Trophoblast cell (in vitro differentiated cells and primary cell): ENCODE measurements at regions not wholly inside any gene's neighbourhood (a gene's known extent, or its start where the extent isn't known, plus 50 kb on each side); places are given as distances from the start of the nearest gene placed in this dataset.
A peak's percentile ranks its signal among the peaks of the same experiment; 100 is the strongest.

Source experiments
- DNase-seq, 2 donors: peaks; one replicate each; pipeline ENCODE4 v3.0.0-alpha.2; 2016
- H2AFZ ChIP-seq: 2 replicates; pipeline ENCODE4 v1.6.1; 2013; ENCODE audit warnings: low read length, moderate library complexity, mild to moderate bottlenecking; ENCODE audit not compliant: insufficient read depth, poor library complexity
- H2AK5ac ChIP-seq: 2 replicates; pipeline ENCODE4 v1.6.1; 2013; ENCODE audit warnings: mild to moderate bottlenecking, low read length
- H2BK120ac ChIP-seq: 2 replicates; pipeline ENCODE4 v1.6.1; 2013; ENCODE audit warnings: low read length, mild to moderate bottlenecking, moderate library complexity; ENCODE audit not compliant: insufficient read depth, poor library complexity
- H2BK12ac ChIP-seq: 2 replicates; pipeline ENCODE4 v1.6.1; 2013; ENCODE audit warnings: mild to moderate bottlenecking, low read length, moderate library complexity
- H2BK5ac ChIP-seq: 2 replicates; pipeline ENCODE4 v1.6.1; 2013; ENCODE audit warnings: low read length, low read depth, moderate library complexity, mild to moderate bottlenecking; ENCODE audit not compliant: poor library complexity
- H3K14ac ChIP-seq: 2 replicates; pipeline ENCODE4 v1.6.1; 2013; ENCODE audit warnings: mild to moderate bottlenecking, low read length
- H3K18ac ChIP-seq: 2 replicates; pipeline ENCODE4 v1.6.1; 2013; ENCODE audit warnings: mild to moderate bottlenecking, low read length
- H3K23ac ChIP-seq: 2 replicates; pipeline ENCODE4 v1.6.1; 2013; ENCODE audit warnings: low read length
- H3K27ac ChIP-seq: 2 replicates; pipeline ENCODE4 v1.5.1; 2013; ENCODE audit warnings: low read depth, mild to moderate bottlenecking, inconsistent platforms, low read length, moderate library complexity
- H3K27me3 ChIP-seq: 2 replicates; pipeline ENCODE4 v1.6.1; 2013; ENCODE audit warnings: inconsistent platforms, mild to moderate bottlenecking, low read length, moderate library complexity; ENCODE audit not compliant: insufficient read depth
- H3K36me3 ChIP-seq, 2 experiments: 1 replicate in 1 of 2; 2 replicates in 1 of 2; pipeline ENCODE4 v1.6.1; 2013; ENCODE audit warnings: low read length in 2 of 2, mild to moderate bottlenecking in 2 of 2, moderate library complexity in 1 of 2; ENCODE audit not compliant: insufficient read depth in 2 of 2, control insufficient read depth in 1 of 2
- H3K4ac ChIP-seq: 2 replicates; pipeline ENCODE4 v1.6.1; 2013; ENCODE audit warnings: low read depth, mild to moderate bottlenecking, low read length, moderate library complexity
- H3K4me1 ChIP-seq, 2 experiments: 1 replicate in 1 of 2; 2 replicates in 1 of 2; pipeline ENCODE4 v1.6.1; 2013; ENCODE audit warnings: low read length in 2 of 2, mild to moderate bottlenecking in 2 of 2, moderate library complexity in 1 of 2; ENCODE audit not compliant: insufficient read depth in 2 of 2, control insufficient read depth in 1 of 2
- H3K4me2 ChIP-seq: 2 replicates; pipeline ENCODE4 v1.6.1; 2013; ENCODE audit warnings: inconsistent platforms, mild to moderate bottlenecking, low read length, moderate library complexity
- H3K4me3 ChIP-seq: 2 replicates; pipeline ENCODE4 v1.5.1; 2013; ENCODE audit warnings: mild to moderate bottlenecking, low read depth, low read length, inconsistent platforms
- H3K79me1 ChIP-seq: one replicate; pipeline ENCODE4 v1.6.1; 2013; ENCODE audit warnings: low read length
- H3K79me2 ChIP-seq: 2 replicates; pipeline ENCODE4 v1.6.1; 2013; ENCODE audit warnings: low read length, mild to moderate bottlenecking; ENCODE audit not compliant: control insufficient read depth, insufficient read depth, poor library complexity
- H3K9ac ChIP-seq: 2 replicates; pipeline ENCODE4 v1.6.1; 2013; ENCODE audit warnings: mild to moderate bottlenecking, low read length
- H3K9me3 ChIP-seq: 2 replicates; pipeline ENCODE4 v1.6.1; 2013; ENCODE audit warnings: low read depth, mild to moderate bottlenecking, control low read depth, inconsistent platforms, low read length; ENCODE audit not compliant: insufficient read depth
- H4K12ac ChIP-seq: 2 replicates; pipeline ENCODE4 v1.6.1; 2013; ENCODE audit warnings: low read depth, mild to moderate bottlenecking, low read length, moderate library complexity
- H4K8ac ChIP-seq: 2 replicates; pipeline ENCODE4 v1.6.1; 2013; ENCODE audit warnings: low read depth, mild to moderate bottlenecking, low read length, moderate library complexity
- H4K91ac ChIP-seq: one replicate; pipeline ENCODE4 v1.6.1; 2013; ENCODE audit warnings: low read depth, mild to moderate bottlenecking, low read length, moderate library complexity
- WGBS: extraction: QIAGEN DNeasy Blood & Tissue Kit; methylation state at CpG from one replicate; pipeline ENCODE4 v1.1.7; 2013; ENCODE audit warnings: missing lambda C conversion rate; ENCODE audit not compliant: insufficient read length, insufficient coverage; ENCODE audit errors: extremely low coverage; 5-methylcytosine and 5-hydroxymethylcytosine counted together

DNA sequence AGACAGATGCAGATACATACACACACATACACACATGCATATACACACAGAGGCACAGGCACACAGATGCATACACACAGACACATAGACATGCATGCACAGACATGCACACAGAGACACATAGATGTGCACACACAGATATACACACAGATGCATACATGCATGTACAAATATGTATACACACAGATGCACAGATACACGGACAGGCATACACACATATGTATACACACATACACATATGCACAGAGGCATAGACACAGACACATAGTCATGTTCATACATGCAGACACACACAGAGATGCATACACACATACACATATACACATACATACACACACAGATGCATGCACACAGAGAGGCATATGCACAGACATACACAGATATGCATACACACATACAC, 437.3 kb upstream of the SMIM21 start:
- Histone ChIP-seq H3K14ac (no peak overlapping the region), H2BK120ac (no peak overlapping the region)
- DNase-seq = no peak

DNA sequence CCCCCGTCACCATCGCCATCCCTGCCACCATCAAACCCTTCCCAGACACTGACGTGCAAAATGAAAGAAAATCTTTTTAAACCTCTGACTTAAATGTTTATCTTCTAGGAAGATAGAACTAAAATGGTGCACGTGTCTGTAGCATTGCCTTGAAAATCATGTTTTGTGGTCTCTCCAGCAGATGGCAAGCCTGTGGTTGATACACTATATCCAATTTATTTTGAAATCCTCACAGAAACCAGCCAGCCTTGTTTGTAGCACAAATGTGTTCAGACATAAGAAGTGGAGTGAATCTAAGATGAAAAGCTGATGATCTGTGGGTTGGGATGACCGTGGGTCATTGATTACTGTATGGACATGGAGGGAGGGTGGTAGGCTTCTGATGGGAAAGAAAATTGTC, 436.2 kb upstream of the SMIM21 start:
- no peak overlapping the region for H4K8ac ChIP-seq
- H3K4me3 ChIP-seq = no peak overlapping the region
- H3K9ac ChIP-seq = no peak overlapping the region
- no peaks in the 10 kb centered on the region for H3K4me1 ChIP-seq
- H3K79me1 ChIP-seq = peaks cover 4% of the 10 kb centered on the region
- DNase-seq = no peak
- H2BK12ac ChIP-seq = no peak overlapping the region
- no peak overlapping the region for H3K23ac ChIP-seq
- H2BK5ac ChIP-seq = no peak overlapping the region
- no peaks in the 10 kb centered on the region for H3K9me3 ChIP-seq
- H3K27ac ChIP-seq = no peak overlapping the region
- H3K4ac ChIP-seq = no peak overlapping the region
- no peaks in the 10 kb centered on the region for H3K79me2 ChIP-seq
- no peak overlapping the region for H2AK5ac ChIP-seq
- H4K12ac ChIP-seq = no peak overlapping the region
- H3K27me3 ChIP-seq = no peaks in the 10 kb centered on the region
- no peak overlapping the region for H4K91ac ChIP-seq
- H3K36me3 ChIP-seq = no peaks in the 10 kb centered on the region
- whole genome bisulfite sequencing = no CpG with 5 or more reads among the region's 5 CpGs
- no peak overlapping the region for H3K14ac ChIP-seq
- no peak overlapping the region for H3K4me2 ChIP-seq
- H3K18ac ChIP-seq = no peak overlapping the region
- H2AFZ ChIP-seq = no peak overlapping the region
- H2BK120ac ChIP-seq = no peak overlapping the region

More for the DNA sequence above, 437.3 kb upstream of the SMIM21 start:
- no peak overlapping the region for H2AK5ac ChIP-seq
- no peak overlapping the region for H4K8ac ChIP-seq
- no peak overlapping the region for H2BK5ac ChIP-seq
- H3K9ac ChIP-seq = no peak overlapping the region
- no peak overlapping the region for H3K27ac ChIP-seq
- H3K4me2 ChIP-seq = no peak overlapping the region
- no peak overlapping the region for H2BK12ac ChIP-seq
- WGBS = no CpG with 5 or more reads among the region's 1 CpG
- no peak overlapping the region for H2AFZ ChIP-seq
- H4K91ac ChIP-seq = no peak overlapping the region
- H3K23ac ChIP-seq = peak overlapping the region; percentile 37
- no peaks in the 10 kb centered on the region for H3K9me3 ChIP-seq
- no peak overlapping the region for H3K4ac ChIP-seq
- H3K79me1 ChIP-seq = peaks cover 4% of the 10 kb centered on the region
- no peaks in the 10 kb centered on the region for H3K36me3 ChIP-seq
- H3K18ac ChIP-seq = no peak overlapping the region
- H3K4me3 ChIP-seq = no peak overlapping the region
- no peaks in the 10 kb centered on the region for H3K27me3 ChIP-seq
- H3K79me2 ChIP-seq = no peaks in the 10 kb centered on the region
- H3K4me1 ChIP-seq = peaks cover under 1 to 2% of the 10 kb centered on the region in 2 experiments
- no peak overlapping the region for H4K12ac ChIP-seq

DNA sequence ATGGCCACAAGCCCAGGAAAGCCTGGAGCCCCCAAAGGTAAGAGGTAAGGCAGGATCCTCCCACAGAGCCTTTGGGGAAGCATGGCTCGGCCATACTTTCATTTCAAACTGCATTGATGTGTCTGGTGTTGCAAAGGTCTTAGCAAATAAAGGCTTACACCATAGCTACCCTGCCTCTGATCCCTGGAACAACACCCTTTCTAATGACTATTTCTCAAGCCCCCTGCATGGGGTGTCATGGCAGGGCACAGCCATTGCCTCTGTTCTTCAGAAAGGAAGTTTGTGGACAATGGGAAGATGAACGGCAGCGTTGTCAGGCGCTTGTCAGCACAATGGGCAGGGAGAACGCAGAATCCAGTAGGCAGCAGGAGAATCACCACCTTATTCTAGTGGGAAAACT, 435.0 kb upstream of the SMIM21 start:
- no peak overlapping the region for H3K14ac ChIP-seq
- H2AK5ac ChIP-seq = no peak overlapping the region
- no CpG with 5 or more reads among the region's 5 CpGs for WGBS
- no peak overlapping the region for H4K91ac ChIP-seq
- H3K9ac ChIP-seq = no peak overlapping the region
- no peak overlapping the region for H3K4me3 ChIP-seq
- no peak overlapping the region for H3K27ac ChIP-seq
- no peak overlapping the region for H3K4ac ChIP-seq
- no peaks in the 10 kb centered on the region for H3K36me3 ChIP-seq
- H3K27me3 ChIP-seq = no peaks in the 10 kb centered on the region
- H4K8ac ChIP-seq = no peak overlapping the region
- no peaks in the 10 kb centered on the region for H3K79me1 ChIP-seq
- H3K9me3 ChIP-seq = no peaks in the 10 kb centered on the region
- H3K23ac ChIP-seq = no peak overlapping the region
- H4K12ac ChIP-seq = no peak overlapping the region
- H2AFZ ChIP-seq = no peak overlapping the region
- H3K79me2 ChIP-seq = no peaks in the 10 kb centered on the region
- no peak overlapping the region for H2BK120ac ChIP-seq
- no peak overlapping the region for H3K18ac ChIP-seq
- no peak overlapping the region for H2BK12ac ChIP-seq
- no peak overlapping the region for H2BK5ac ChIP-seq
- no peak for DNase-seq
- H3K4me1 ChIP-seq = no peaks in the 10 kb centered on the region
- H3K4me2 ChIP-seq = no peak overlapping the region

DNA sequence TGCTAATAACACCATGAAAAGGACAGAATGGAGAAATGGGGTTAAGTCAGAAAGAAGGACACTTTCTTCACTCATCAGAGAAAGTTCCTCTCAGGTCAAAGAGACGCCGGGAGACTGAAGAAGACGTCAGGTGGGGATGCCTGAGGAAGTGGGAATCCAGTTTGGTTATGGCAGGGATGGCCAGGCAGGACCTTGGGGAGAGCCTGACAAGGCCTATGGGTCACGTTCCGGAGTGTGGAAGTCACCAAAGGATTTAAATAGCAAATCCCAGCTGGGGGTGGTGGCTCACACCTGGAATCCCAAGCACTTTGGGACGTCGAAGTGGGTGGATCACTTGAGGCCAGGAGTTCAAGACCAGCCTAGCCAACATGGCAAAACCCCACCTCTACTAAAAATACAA, 432.7 kb upstream of the SMIM21 start:
- Histone ChIP-seq H3K4me2 (no peak overlapping the region), H3K27ac (no peak overlapping the region), H3K18ac (no peak overlapping the region), H3K79me1 (no peaks in the 10 kb centered on the region), H2AFZ (no peak overlapping the region), H2BK5ac (no peak overlapping the region), H4K91ac (no peak overlapping the region), H3K4me1 (no peaks in the 10 kb centered on the region), H4K12ac (no peak overlapping the region), H3K27me3 (no peaks in the 10 kb centered on the region), H3K23ac (no peak overlapping the region), H3K9me3 (no peaks in the 10 kb centered on the region), H3K4ac (no peak overlapping the region), H2BK120ac (no peak overlapping the region), H2AK5ac (no peak overlapping the region), H3K4me3 (no peak overlapping the region), H4K8ac (no peak overlapping the region), H3K9ac (no peak overlapping the region), H2BK12ac (no peak overlapping the region), H3K14ac (no peak overlapping the region), H3K79me2 (no peaks in the 10 kb centered on the region), H3K36me3 (no peaks in the 10 kb centered on the region)
- WGBS = no CpG with 5 or more reads among the region's 7 CpGs
- DNase-seq = no peak
